BLaER1 treated with 17β-estradiol and CSF1 and Interleukin-3, amounts not matched to agents 10 nM and 100 nM (cell line): ENCODE measurements at regions not wholly inside any gene's neighbourhood (a gene's known extent, or its start where the extent isn't known, plus 50 kb on each side); places are given as distances from the start of the nearest gene placed in this dataset.
"Not testable (repeated sequence)": the region's sequence is repeated elsewhere in the genome, so short reads cannot be mapped to it uniquely, and the experiment has no call there.

Experiments
- H3K27ac ChIP-seq, 11 experiments: shearing (Covaris generic); formaldehyde crosslinking; 2 replicates each; pipeline ENCODE4 v1.8.1; 2022
- H3K27me3 ChIP-seq, 11 experiments: shearing (Covaris generic); formaldehyde crosslinking; 2 replicates each; pipeline ENCODE4 v1.8.1; 2022
- H3K36me3 ChIP-seq, 11 experiments: shearing (Covaris generic); formaldehyde crosslinking; 2 replicates each; pipeline ENCODE4 v1.8.1; 2022
- H3K4me1 ChIP-seq, 10 experiments: shearing (Covaris generic); formaldehyde crosslinking; 2 replicates each; pipeline ENCODE4 v1.8.1; 2022
- H3K4me2 ChIP-seq, 11 experiments: shearing (Covaris generic); formaldehyde crosslinking; 2 replicates each; pipeline ENCODE4 v1.8.1; 2022
- H3K4me3 ChIP-seq, 10 experiments: shearing (Covaris generic); formaldehyde crosslinking; 2 replicates each; pipeline ENCODE4 v1.8.1; 2022
- H3K9ac ChIP-seq, 11 experiments: shearing (Covaris generic); formaldehyde crosslinking; 2 replicates each; pipeline ENCODE4 v1.8.1; 2022
- H3K9me3 ChIP-seq, 11 experiments: shearing (Covaris generic); formaldehyde crosslinking; replicated peaks in 1 of 11; 2 replicates each; pipeline ENCODE4 v1.8.1; 2022
- H4K20me1 ChIP-seq, 11 experiments: shearing (Covaris generic); formaldehyde crosslinking; 2 replicates each; pipeline ENCODE4 v1.8.1; 2022
- Cebpa-rat ChIP-seq, 11 experiments: shearing (Covaris generic); IDR thresholded peaks; 2 replicates each; pipeline ENCODE4 v1.8.1; 2022

DNA sequence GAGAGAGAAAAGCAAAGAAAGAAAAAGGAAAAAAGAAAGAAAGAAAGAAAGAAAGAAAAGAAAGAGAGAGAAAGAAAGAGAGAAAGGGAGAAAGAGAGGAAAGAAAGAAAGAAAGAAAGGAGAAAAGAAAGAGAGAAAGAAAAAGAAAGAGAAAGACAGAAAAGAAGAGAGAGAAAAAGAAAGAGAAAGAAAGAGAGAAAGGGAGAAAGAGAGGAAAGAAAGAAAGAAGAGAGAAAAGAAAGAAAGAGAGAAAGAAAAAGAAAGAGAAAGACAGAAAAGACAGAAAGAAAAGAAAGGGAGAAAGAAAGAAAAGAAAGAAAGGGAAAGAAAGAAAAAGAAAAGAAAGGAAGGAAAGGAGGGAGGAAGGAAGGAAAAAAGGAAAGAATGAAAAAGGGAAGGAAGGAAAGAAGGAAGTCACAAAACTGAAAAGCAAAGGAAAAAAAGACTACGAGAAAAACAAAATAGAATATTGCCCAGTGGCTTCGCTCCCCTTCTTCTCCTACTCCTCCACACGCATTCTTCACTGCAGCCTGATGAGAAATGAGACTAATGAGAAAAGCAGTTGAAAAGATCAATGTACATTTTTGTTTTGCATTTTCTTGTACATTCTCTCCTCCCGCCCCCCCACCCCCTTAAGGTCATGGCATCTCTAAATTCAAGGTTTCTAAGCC is 170.0 kb downstream of the SOD2 start:
- Histone ChIP-seq H3K4me3 (no peak overlapping the region), H3K36me3 (no peaks in the 10 kb centered on the region), H3K27me3 (no peaks in the 10 kb centered on the region), H3K9me3 (peaks cover 0 to 18% (median 5%) of the 10 kb centered on the region in 11 experiments; a peak in 9 of 22 replicates), H3K9ac (no peak overlapping the region), H3K27ac (no peak overlapping the region), H4K20me1 (no peaks in the 10 kb centered on the region), H3K4me1 (peaks cover 0 to 9% (median 0%) of the 10 kb centered on the region in 10 experiments; a peak in 2 of 20 replicates), H3K4me2 (no peak overlapping the region)
- TF ChIP-seq Cebpa-rat (IDR thresholded peaks at IDR 0.05), result no peak

DNA sequence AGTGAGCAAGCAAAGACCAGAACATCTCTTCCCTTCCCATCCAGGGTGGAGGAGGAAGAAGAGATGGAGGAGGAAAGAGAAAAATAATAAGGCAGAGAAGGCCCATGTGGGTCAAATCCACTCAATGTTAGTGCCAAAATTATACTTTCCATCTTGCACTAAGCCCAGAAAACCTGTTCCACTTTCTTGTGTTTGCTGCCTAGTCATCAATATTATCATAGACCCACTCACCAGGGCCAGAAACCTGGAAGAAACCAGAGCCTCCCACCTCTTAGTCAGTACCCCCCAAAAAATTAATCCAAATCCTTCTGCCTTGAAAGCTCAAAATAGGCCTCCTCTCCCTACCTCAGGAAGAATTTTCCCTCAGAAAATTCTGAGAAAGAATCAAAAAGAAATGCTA is 171.1 kb downstream of the SOD2 start:
- Histone ChIP-seq H3K9me3 (peaks cover 0 to 18% (median 7%) of the 10 kb centered on the region in 11 experiments; a peak in 9 of 22 replicates), H3K4me3 (no peak overlapping the region), H3K27ac (no peak overlapping the region), H3K4me2 (no peak overlapping the region), H4K20me1 (no peaks in the 10 kb centered on the region), H3K9ac (no peak overlapping the region), H3K36me3 (no peaks in the 10 kb centered on the region), H3K4me1 (peaks cover 0 to 9% (median 0%) of the 10 kb centered on the region in 10 experiments; a peak in 2 of 20 replicates), H3K27me3 (no peaks in the 10 kb centered on the region)
- TF ChIP-seq Cebpa-rat (IDR thresholded peaks at IDR 0.05), result no peak

DNA sequence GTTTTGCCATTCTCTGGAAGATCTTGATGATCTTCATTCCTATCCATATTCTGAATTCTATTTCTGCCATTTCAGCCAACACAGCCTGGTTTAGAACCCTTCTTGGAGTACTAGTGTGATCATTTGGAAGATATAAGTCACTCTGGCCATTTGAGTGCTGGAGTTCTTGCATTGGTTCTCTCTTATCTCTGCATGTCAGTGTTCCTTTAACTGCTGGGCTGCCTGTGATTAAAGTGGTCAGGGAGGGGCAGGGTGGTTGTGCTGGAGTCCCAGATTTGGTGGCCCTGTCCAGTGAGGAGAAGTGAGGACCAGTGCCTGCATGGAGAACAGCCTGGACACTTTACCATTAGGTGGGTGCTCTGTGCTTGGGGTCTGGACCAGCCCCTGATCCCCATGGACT is 173.0 kb downstream of the SOD2 start:
- Histone ChIP-seq H4K20me1 (no peaks in the 10 kb centered on the region), H3K36me3 (no peaks in the 10 kb centered on the region), H3K4me1 (no peaks in the 10 kb centered on the region), H3K4me3 (no peak overlapping the region), H3K9me3 (peaks cover 6 to 35% (median 22%) of the 10 kb centered on the region in 11 experiments; a peak in 20 of 22 replicates), H3K9ac (no peak overlapping the region), H3K27ac (no peak overlapping the region), H3K27me3 (no peaks in the 10 kb centered on the region), H3K4me2 (no peak overlapping the region)
- TF ChIP-seq Cebpa-rat (IDR thresholded peaks at IDR 0.05), result no peak

DNA sequence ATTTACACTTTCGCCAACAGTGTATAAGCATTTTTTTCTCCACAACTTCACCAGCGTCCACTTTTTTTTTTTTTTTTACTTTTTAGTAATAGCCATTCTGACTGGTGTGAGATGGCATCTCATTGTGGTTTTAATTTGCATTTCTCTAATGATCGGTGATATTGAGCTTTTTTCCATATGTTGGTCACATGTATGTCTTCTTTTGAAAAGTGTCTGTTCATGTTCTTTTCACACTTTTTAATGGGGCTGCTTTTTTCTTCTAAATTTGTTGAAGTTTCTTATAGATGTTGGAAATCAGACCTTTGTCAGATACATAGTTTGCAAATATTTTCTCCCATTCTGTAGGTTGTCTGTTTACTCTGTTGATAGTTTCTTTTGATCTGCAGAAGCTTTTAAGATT is 177.2 kb downstream of the SOD2 start:
- H3K27ac ChIP-seq, H3K36me3 ChIP-seq, H3K4me1 ChIP-seq, H3K9ac ChIP-seq, H4K20me1 ChIP-seq, H3K4me3 ChIP-seq, H3K4me2 ChIP-seq, H3K27me3 ChIP-seq: not testable (repeated sequence)
- H3K9me3 ChIP-seq, result peaks cover 6 to 26% (median 21%) of the 10 kb centered on the region in 11 experiments; a peak in 20 of 22 replicates

DNA sequence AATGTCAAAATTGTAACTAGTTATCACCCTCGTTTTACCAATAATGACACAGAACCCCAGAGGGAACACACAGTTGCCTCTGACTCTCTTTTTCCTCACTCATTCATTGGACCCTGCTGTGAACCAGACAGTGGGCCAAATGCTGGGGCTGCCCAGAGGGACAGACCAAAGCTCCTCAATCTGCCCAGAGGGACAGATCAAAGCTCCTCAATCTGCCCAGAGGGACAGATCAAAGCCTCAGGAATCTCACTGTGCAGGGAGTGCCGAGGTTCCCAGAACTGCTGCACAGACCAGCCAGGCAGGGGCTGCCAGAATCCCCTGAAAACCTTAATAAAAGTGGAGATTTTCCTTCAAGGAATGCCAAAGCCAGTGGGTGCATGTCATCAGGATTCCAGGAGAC is 179.1 kb downstream of the SOD2 start:
- Histone ChIP-seq H4K20me1 (no peaks in the 10 kb centered on the region), H3K9ac (no peak overlapping the region), H3K9me3 (peaks cover 6 to 21% (median 13%) of the 10 kb centered on the region in 11 experiments; a peak in 18 of 22 replicates), H3K4me3 (no peak overlapping the region), H3K27ac (no peak overlapping the region), H3K27me3 (no peaks in the 10 kb centered on the region), H3K4me2 (no peak overlapping the region), H3K36me3 (no peaks in the 10 kb centered on the region), H3K4me1 (no peaks in the 10 kb centered on the region)
- TF ChIP-seq Cebpa-rat (IDR thresholded peaks at IDR 0.05), result no peak

DNA sequence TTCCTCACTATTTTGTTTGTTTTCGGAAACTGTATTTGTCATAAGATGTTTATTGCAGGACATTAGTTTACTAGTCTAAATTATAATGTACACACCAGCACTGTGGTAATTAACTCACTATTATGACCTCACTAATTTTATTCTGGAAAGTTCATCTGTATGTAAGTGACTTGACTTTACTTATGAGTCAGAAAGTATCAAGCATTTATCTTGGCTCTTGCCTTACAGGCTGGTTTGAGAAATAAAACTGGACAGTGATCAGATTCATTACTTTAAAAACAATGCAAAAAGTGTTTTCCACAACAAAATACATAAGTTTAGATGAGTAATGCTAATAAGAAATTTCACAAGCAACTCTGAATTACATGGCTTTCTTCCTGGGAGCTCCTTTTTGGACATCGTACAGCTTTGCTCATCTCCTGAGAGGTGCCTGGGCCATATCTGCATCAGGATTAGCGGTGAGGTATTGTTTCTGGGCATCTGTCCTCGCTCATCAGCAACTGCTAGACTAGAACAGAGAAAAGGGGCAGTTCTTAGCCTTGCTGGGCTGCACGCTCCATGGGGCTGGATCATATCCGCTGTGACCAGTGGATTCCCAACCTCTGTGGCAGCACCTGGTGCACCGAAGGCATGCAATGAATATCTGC is 179.8 kb downstream of the SOD2 start:
- Histone ChIP-seq H4K20me1 (no peaks in the 10 kb centered on the region), H3K4me3 (no peak overlapping the region), H3K36me3 (no peaks in the 10 kb centered on the region), H3K27ac (no peak overlapping the region), H3K9ac (no peak overlapping the region), H3K27me3 (no peaks in the 10 kb centered on the region), H3K4me1 (no peaks in the 10 kb centered on the region), H3K4me2 (no peak overlapping the region), H3K9me3 (peaks cover 6 to 21% (median 13%) of the 10 kb centered on the region in 11 experiments; a peak in 18 of 22 replicates)
- TF ChIP-seq Cebpa-rat (IDR thresholded peaks at IDR 0.05), result no peak

DNA sequence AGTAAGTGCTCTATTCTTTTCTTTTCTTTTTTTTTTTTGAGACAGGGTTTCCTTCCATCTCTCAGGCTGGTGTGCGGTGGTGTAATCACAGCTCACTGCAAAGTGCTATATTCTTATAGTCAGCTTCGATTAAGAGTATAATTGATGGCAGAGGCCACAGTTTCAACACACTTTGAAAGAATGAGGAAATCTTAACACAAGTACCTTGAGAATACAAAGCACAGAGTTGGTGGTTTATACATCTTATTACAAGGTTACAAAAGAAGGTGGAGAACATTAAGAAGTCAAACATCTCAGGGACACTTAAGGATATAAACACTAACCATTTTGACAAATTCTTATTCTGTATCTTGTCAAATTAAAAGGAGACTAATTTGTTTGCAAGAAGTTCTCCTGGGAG is 180.5 kb downstream of the SOD2 start:
- H3K27me3 ChIP-seq, result no peaks in the 10 kb centered on the region
- no peak overlapping the region for H3K9ac ChIP-seq
- no peaks in the 10 kb centered on the region for H3K36me3 ChIP-seq
- no peak overlapping the region for H3K27ac ChIP-seq
- no peaks in the 10 kb centered on the region for H4K20me1 ChIP-seq
- no peak overlapping the region for H3K4me2 ChIP-seq
- H3K4me1 ChIP-seq, result no peaks in the 10 kb centered on the region
- TF ChIP-seq Cebpa-rat (IDR thresholded peaks at IDR 0.05), result no peak
- peaks cover 6 to 21% (median 13%) of the 10 kb centered on the region in 11 experiments; a peak in 18 of 22 replicates for H3K9me3 ChIP-seq
- no peak overlapping the region for H3K4me3 ChIP-seq

DNA sequence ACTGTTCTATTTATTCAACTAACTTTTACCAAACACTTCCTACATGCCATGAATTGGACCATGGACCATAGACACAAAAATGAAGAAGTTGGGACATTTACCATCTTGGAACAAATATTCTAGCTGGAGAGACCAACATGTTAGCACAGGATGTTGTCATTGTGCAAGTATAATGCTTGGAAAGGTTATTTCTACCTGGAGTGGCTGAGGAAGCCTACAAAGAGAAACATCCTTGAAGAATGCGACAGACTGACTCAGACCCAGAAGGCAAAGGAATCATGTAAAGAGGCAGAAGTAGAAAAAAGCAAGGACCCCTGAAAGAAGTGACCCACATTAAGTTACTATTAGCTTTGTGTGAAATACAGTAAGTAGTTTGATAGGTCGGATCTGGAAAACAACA is 180.9 kb downstream of the SOD2 start:
- Histone ChIP-seq H4K20me1 (no peaks in the 10 kb centered on the region), H3K9me3 (peaks cover 6 to 21% (median 13%) of the 10 kb centered on the region in 11 experiments; a peak in 18 of 22 replicates), H3K27me3 (no peaks in the 10 kb centered on the region), H3K36me3 (no peaks in the 10 kb centered on the region), H3K4me2 (no peak overlapping the region), H3K27ac (no peak overlapping the region), H3K4me3 (no peak overlapping the region), H3K9ac (no peak overlapping the region), H3K4me1 (no peaks in the 10 kb centered on the region)
- no peak for TF ChIP-seq Cebpa-rat (IDR thresholded peaks at IDR 0.05)

DNA sequence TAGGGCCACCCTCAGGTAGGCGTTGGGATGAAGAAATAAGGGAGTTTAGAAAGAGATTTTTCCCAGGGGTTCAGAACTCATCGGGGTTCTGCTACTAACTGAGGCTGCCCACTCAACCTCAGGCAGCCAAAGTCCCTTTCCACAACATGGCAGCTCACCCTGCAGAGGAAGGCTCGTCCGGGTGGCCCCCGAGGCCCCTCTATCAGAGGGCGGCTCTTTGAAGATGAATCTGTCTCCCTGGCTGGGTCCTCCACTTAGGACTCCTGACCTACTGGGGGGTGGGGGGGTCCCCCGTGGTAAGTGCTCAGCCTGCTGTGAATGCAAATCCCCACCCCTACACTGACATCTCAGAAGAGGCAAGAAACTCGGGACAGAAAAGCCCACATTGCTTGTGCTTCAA is 182.9 kb downstream of the SOD2 start:
- no peaks in the 10 kb centered on the region for H3K27me3 ChIP-seq
- no peaks in the 10 kb centered on the region for H4K20me1 ChIP-seq
- no peak overlapping the region for H3K27ac ChIP-seq
- no peak overlapping the region for H3K4me3 ChIP-seq
- H3K4me1 ChIP-seq, result no peaks in the 10 kb centered on the region
- no peak for TF ChIP-seq Cebpa-rat (IDR thresholded peaks at IDR 0.05)
- no peak overlapping the region for H3K4me2 ChIP-seq
- no peaks in the 10 kb centered on the region for H3K36me3 ChIP-seq
- no peak overlapping the region for H3K9ac ChIP-seq
- peaks cover 0 to 1% (median under 1%) of the 10 kb centered on the region in 11 experiments; a peak in 6 of 22 replicates for H3K9me3 ChIP-seq

DNA sequence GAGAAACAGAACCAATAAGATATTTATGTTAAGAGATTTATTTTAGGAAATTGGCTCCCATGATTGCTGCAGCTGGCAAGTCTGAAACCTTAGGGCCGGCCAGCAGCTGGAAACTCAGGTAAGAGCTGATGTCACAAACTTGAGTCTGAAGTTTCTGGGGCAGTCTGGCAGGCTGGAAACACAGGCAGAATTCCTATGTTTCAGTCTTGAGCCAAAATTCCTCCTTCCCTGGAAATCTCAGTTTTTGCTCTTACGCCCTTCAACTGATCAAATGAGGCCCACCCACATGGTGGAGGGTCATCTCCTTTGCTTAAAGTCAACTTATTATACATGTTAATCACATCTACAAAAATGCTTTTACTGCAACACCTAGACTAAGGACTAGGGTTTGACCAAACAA is 184.1 kb downstream of the SOD2 start:
- Histone ChIP-seq H3K4me1 (no peaks in the 10 kb centered on the region), H3K9ac (no peak overlapping the region), H3K36me3 (no peaks in the 10 kb centered on the region), H3K4me2 (no peak overlapping the region), H3K27ac (no peak overlapping the region), H3K9me3 (no peaks in the 10 kb centered on the region), H3K27me3 (no peaks in the 10 kb centered on the region), H3K4me3 (no peak overlapping the region), H4K20me1 (no peaks in the 10 kb centered on the region)
- TF ChIP-seq Cebpa-rat (IDR thresholded peaks at IDR 0.05), result no peak
